ENCODE measurements at regions not wholly inside any gene's neighbourhood (a gene's known extent, or its start where the extent isn't known, plus 50 kb on each side); places are given as distances from the start of the nearest gene placed in this dataset.

DNA sequence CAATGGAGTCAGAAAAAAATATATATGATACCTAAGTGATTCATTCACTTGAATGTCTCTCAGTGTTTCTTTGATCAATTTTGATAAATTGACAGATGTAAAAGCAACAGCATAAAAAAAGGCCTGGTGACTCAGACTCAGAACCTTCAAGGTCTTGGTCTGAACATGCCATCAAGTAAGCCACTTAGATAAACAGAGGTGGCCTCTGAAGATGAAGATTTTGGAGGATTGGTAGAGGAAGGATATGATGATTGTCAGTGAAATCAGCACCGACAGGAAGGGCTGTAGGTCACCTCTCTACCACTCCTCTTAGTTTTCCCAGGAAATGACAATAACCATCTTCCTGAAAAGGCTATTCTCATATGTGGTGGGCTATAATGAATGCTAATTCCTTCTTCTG lies 422.8 kb upstream of the EPHA7 start:
- TF ChIP-seq, protein P1, sequence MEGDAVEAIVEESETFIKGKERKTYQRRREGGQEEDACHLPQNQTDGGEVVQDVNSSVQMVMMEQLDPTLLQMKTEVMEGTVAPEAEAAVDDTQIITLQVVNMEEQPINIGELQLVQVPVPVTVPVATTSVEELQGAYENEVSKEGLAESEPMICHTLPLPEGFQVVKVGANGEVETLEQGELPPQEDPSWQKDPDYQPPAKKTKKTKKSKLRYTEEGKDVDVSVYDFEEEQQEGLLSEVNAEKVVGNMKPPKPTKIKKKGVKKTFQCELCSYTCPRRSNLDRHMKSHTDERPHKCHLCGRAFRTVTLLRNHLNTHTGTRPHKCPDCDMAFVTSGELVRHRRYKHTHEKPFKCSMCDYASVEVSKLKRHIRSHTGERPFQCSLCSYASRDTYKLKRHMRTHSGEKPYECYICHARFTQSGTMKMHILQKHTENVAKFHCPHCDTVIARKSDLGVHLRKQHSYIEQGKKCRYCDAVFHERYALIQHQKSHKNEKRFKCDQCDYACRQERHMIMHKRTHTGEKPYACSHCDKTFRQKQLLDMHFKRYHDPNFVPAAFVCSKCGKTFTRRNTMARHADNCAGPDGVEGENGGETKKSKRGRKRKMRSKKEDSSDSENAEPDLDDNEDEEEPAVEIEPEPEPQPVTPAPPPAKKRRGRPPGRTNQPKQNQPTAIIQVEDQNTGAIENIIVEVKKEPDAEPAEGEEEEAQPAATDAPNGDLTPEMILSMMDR (conservative IDR thresholded peaks at IDR 0.05) = no peak
- no peak for TF ChIP-seq ZFX (IDR thresholded peaks at IDR 0.05)
